Activated T-cell treated with anti-CD3 and anti-CD28 coated beads, Interleukin-2, amount 50 U/mL, for 4 hours (primary cell): ENCODE measurements at regions not wholly inside any gene's neighbourhood (a gene's known extent, or its start where the extent isn't known, plus 50 kb on each side); places are given as distances from the start of the nearest gene placed in this dataset.

ENCODE experiments used
- ATAC-seq, 2 donors: fragments of 200-7000 bp; cut with Tn5 transposase; one replicate each; pipeline ENCODE4 v1.10.0; 2021
- DNase-seq: peaks from one replicate; pipeline ENCODE4 v3.0.0-alpha.2; 2020
- H3K27me3 Mint-ChIP-seq: one replicate; pipeline ENCODE4 v1.8.0; 2021; ENCODE audit warnings: low read depth, mixed read lengths
- H3K36me3 Mint-ChIP-seq: one replicate; pipeline ENCODE4 v1.8.0; 2022; ENCODE audit warnings: mixed read lengths; ENCODE audit not compliant: insufficient read depth
- H3K4me1 Mint-ChIP-seq: one replicate; pipeline ENCODE4 v1.8.0; 2021; ENCODE audit warnings: low read depth, mixed read lengths
- H3K4me3 Mint-ChIP-seq: one replicate; pipeline ENCODE4 v1.8.0; 2021; ENCODE audit warnings: mild to moderate bottlenecking, moderate library complexity, mixed read lengths
- H3K9me3 Mint-ChIP-seq: one replicate; pipeline ENCODE4 v1.8.0; 2021; ENCODE audit warnings: mixed read lengths

- Mint-ChIP-seq H3K27me3 (no peaks in the 10 kb centered on the region), H3K4me1 (peaks cover 76% of the 10 kb centered on the region), H3K9me3 (peaks cover 8% of the 10 kb centered on the region), H3K36me3 (peaks cover 4% of the 10 kb centered on the region), H3K4me3 (no peak overlapping the region)
- DNase-seq (no peak), ATAC-seq (no peak)
Observed at GRCh38 chr6:14738933-14739332, 506.9 kb upstream of the JARID2 start.

GRCh38 chr6:14739827-14740226, 506.0 kb upstream of the JARID2 start:
- H3K9me3 Mint-ChIP-seq = peaks cover 7% of the 10 kb centered on the region
- H3K36me3 Mint-ChIP-seq = peaks cover 4% of the 10 kb centered on the region
- no peak overlapping the region for H3K4me3 Mint-ChIP-seq
- ATAC-seq (no peak), DNase-seq (no peak)
- no peaks in the 10 kb centered on the region for H3K27me3 Mint-ChIP-seq
- H3K4me1 Mint-ChIP-seq = peaks cover 74% of the 10 kb centered on the region

- no peak for ATAC-seq
- H3K36me3 Mint-ChIP-seq = peaks cover 4% of the 10 kb centered on the region
- H3K4me3 Mint-ChIP-seq = no peak overlapping the region
- H3K27me3 Mint-ChIP-seq = no peaks in the 10 kb centered on the region
- H3K4me1 Mint-ChIP-seq = peaks cover 63% of the 10 kb centered on the region
- no peak for DNase-seq
- H3K9me3 Mint-ChIP-seq = peaks cover 14% of the 10 kb centered on the region
Observed at GRCh38 chr6:14742171-14742570, 503.7 kb upstream of the JARID2 start.

DNA sequence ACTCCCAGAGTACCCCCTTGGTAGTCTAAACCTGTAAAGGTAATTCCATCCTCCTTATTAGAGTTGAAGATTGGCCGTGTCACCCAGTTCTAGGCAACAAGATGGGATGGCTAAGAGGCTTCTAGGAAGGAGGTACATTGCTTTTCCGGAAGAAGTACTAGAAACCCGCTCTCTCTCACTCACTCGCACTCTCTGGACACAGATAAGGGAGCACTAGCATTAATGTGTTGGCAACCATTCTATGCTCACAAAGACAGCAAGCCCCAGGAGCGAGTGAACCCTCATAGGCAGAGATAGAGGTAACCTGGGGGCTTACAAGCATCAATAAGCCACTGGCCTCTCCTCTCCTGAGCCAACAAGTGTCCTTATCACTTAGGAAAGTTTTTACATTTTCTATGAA, 503.2 kb upstream of the JARID2 start:
- Mint-ChIP-seq H3K27me3 (no peaks in the 10 kb centered on the region), H3K4me1 (peaks cover 63% of the 10 kb centered on the region), H3K9me3 (peaks cover 14% of the 10 kb centered on the region), H3K36me3 (peaks cover 4% of the 10 kb centered on the region), H3K4me3 (no peak overlapping the region)
- DNase-seq = no peak
- ATAC-seq = no peak

- peaks cover 65% of the 10 kb centered on the region for H3K4me1 Mint-ChIP-seq
- H3K27me3 Mint-ChIP-seq = no peaks in the 10 kb centered on the region
- no peak for DNase-seq
- peaks cover 4% of the 10 kb centered on the region for H3K36me3 Mint-ChIP-seq
- H3K4me3 Mint-ChIP-seq = peak overlapping the region; percentile 14
- peaks cover 14% of the 10 kb centered on the region for H3K9me3 Mint-ChIP-seq
- ATAC-seq = no peak
Observed at GRCh38 chr6:14743144-14743473, 502.8 kb upstream of the JARID2 start.

DNA sequence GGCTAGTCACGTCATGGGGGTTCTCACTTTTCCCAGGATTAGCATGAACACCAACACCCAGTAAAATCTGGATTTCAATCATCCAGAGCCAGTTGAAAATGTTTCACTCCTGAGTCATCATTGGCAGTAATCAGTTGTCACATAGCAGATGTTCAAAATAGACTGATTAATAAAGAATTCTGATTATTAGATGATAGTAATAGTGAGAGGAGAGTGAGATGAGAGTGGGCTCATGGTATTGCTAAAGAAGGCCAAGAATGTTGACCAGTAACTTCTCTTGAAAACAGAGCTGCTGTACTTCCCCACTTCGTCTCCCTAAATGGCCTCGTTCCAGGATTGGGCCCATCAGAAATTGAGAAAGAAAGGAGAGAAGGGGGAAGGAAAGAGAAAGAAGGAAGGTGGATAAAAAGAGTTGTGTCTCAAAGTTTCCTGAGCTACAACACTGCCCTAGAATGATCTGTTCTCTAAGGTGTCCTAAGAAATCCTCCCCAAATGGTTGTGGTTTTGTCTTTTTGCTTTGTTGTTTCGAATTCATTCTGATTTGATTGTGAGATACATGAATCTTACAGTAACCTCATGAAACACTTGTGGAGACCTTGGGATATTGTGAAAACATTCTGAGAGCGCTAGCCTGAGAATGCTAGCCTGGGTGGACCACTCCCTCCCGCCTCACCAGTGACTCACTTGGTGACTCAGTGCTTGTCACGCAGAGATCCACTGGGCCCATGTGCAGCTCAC, 502.2 kb upstream of the JARID2 start:
- H3K9me3 Mint-ChIP-seq = peaks cover 14% of the 10 kb centered on the region
- peaks cover 64% of the 10 kb centered on the region for H3K4me1 Mint-ChIP-seq
- H3K36me3 Mint-ChIP-seq = peaks cover 4% of the 10 kb centered on the region
- ATAC-seq (peak; percentile 83 to 89), DNase-seq (peak; percentile 77)
- peak overlapping the region; percentile 14 for H3K4me3 Mint-ChIP-seq
- H3K27me3 Mint-ChIP-seq = no peaks in the 10 kb centered on the region

DNA sequence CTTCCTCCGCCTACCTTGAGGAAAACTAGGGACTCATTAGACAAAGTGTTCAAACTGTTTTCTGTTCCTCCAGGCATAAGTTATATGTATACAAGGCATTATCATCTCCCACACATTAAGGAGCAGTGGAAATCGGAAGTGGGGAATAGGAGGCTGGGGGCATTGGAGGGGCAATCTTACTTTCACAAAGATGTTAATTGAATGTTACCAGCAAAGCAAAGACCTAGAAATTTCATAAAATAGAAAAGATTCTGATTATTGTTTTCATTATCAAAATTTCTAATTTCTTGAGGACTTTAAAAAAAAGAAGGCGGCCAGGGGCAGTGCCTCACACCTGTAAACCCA, 501.7 kb upstream of the JARID2 start:
- Mint-ChIP-seq H3K36me3 (peaks cover 4% of the 10 kb centered on the region), H3K9me3 (peaks cover 14% of the 10 kb centered on the region), H3K4me1 (peaks cover 64% of the 10 kb centered on the region), H3K27me3 (no peaks in the 10 kb centered on the region), H3K4me3 (no peak overlapping the region)
- ATAC-seq (no peak), DNase-seq (no peak)

GRCh38 chr6:14746139-14746837, 499.6 kb upstream of the JARID2 start:
- H3K9me3 Mint-ChIP-seq = peaks cover 11% of the 10 kb centered on the region
- DNase-seq (no peak), ATAC-seq (no peak)
- no peaks in the 10 kb centered on the region for H3K36me3 Mint-ChIP-seq
- peaks cover 68% of the 10 kb centered on the region for H3K4me1 Mint-ChIP-seq
- no peaks in the 10 kb centered on the region for H3K27me3 Mint-ChIP-seq
- H3K4me3 Mint-ChIP-seq = no peak overlapping the region

DNA sequence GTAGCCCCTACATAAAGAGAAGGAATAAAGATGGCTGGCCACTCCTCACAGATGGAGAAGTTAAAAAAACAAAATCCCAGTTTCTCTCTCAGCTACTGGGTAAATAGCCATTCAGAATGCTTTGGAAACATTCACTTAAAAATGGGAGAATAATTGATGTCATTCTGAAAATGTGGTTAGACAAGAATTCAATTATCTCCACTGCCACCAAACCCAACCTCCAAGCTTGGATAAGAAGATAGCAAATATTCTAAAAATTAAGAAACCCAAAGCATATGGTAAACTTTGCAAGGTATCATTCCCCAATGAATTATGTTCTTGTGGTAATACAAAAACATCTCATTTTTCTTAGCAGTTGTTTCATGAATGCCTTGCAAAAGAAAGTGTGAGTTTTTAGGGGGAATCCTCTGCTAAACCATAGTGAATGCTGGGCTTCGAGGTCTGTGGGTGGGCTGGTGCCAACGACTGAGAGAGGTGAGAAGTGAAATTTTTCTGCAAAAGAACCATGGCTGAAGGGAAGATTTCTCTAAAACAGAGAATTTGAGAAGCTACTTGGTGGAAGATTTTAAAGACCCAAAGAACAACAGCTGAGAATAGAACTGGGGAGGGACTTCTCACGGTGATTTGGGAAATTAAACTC, 497.9 kb upstream of the JARID2 start:
- Mint-ChIP-seq H3K27me3 (no peaks in the 10 kb centered on the region), H3K4me3 (peak overlapping the region; percentile 29), H3K4me1 (peaks cover 60% of the 10 kb centered on the region), H3K36me3 (no peaks in the 10 kb centered on the region), H3K9me3 (peaks cover 7% of the 10 kb centered on the region)
- peak; percentile 25 to 27 for ATAC-seq
- no peak for DNase-seq

- H3K9me3 Mint-ChIP-seq = peaks cover 7% of the 10 kb centered on the region
- H3K36me3 Mint-ChIP-seq = no peaks in the 10 kb centered on the region
- H3K4me3 Mint-ChIP-seq = no peak overlapping the region
- DNase-seq (no peak), ATAC-seq (peak; percentile 35 to 51)
- no peaks in the 10 kb centered on the region for H3K27me3 Mint-ChIP-seq
- peaks cover 54% of the 10 kb centered on the region for H3K4me1 Mint-ChIP-seq
Observed at GRCh38 chr6:14748679-14749078, 497.2 kb upstream of the JARID2 start.

DNA sequence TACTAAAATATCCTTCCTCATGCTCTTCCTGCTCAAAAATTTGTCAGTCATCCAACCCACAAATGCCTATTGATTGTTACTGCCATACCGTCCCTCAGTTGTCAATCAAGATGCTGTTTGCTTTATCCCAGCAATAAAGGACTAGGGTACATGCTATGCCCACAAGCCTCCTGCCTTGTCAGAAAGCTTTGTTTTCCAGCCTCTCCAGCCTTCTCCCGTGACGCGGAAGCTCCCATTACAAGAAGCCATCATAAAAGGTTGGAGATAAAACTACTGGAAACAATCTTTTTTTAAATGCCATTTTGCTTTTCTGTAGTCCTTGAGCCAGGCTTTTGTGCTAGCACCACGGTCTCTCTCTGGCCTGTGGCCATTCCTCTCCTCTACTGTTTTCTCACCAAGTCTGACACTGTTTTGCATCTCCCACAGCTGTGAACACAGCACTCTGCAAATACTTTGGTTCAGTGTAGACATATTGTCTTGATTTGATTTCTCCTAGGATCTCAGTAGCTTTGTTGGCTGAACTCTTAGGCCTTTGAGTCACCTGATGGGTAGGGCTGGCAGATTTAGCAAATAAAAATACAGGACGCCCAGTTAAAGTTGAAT, 495.7 kb upstream of the JARID2 start:
- peaks cover 7% of the 10 kb centered on the region for H3K9me3 Mint-ChIP-seq
- H3K36me3 Mint-ChIP-seq = no peaks in the 10 kb centered on the region
- H3K4me3 Mint-ChIP-seq = no peak overlapping the region
- DNase-seq (no peak), ATAC-seq (no peak)
- peaks cover 56% of the 10 kb centered on the region for H3K4me1 Mint-ChIP-seq
- no peaks in the 10 kb centered on the region for H3K27me3 Mint-ChIP-seq

GRCh38 chr6:14751645-14752175, 494.2 kb upstream of the JARID2 start:
- no peaks in the 10 kb centered on the region for H3K36me3 Mint-ChIP-seq
- peaks cover 61% of the 10 kb centered on the region for H3K4me1 Mint-ChIP-seq
- no peak for DNase-seq
- H3K4me3 Mint-ChIP-seq = no peak overlapping the region
- H3K27me3 Mint-ChIP-seq = no peaks in the 10 kb centered on the region
- H3K9me3 Mint-ChIP-seq = no peaks in the 10 kb centered on the region
- no peak for ATAC-seq

GRCh38 chr6:14754751-14755513, 490.9 kb upstream of the JARID2 start:
- ATAC-seq = peak; percentile 85 to 87
- H3K27me3 Mint-ChIP-seq = no peaks in the 10 kb centered on the region
- H3K4me1 Mint-ChIP-seq = peaks cover 50% of the 10 kb centered on the region
- no peaks in the 10 kb centered on the region for H3K9me3 Mint-ChIP-seq
- peak; percentile 40 for DNase-seq
- no peaks in the 10 kb centered on the region for H3K36me3 Mint-ChIP-seq
- peak overlapping the region; percentile 65 for H3K4me3 Mint-ChIP-seq

GRCh38 chr6:14756340-14756739, 489.5 kb upstream of the JARID2 start:
- Mint-ChIP-seq H3K9me3 (no peaks in the 10 kb centered on the region), H3K4me3 (no peak overlapping the region), H3K4me1 (peaks cover 47% of the 10 kb centered on the region), H3K36me3 (no peaks in the 10 kb centered on the region), H3K27me3 (no peaks in the 10 kb centered on the region)
- ATAC-seq = no peak
- no peak for DNase-seq
